ENCODE measurements at regions not wholly inside any gene's neighbourhood (a gene's known extent, or its start where the extent isn't known, plus 50 kb on each side); places are given as distances from the start of the nearest gene placed in this dataset.

DNA sequence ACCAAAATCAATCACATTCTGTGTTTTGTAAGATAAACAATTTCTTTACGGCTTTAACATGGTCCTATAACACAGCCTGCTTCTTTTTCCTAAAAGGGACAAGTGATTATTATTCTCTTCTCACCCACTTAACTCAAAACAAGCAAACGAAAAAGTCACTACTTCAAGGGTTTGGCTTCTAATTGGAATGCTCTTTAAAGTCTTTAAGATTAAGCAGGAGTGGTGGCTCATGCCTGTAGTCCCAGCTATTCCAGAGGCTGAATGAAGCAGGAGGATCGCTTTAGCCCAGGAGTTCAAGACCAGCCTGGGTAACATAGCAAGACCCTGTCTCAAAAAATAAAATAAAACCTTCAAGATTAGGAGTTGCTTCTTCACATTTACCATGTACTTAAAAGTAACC, 66.6 kb upstream of the CNEP1R1 start:
- H3K4me2 ChIP-seq (ENCODE audit: insufficient read depth, insufficient read length, low read length) = no peak overlapping the region
- no peak overlapping the region for H2BK12ac ChIP-seq (ENCODE audit: insufficient read length, low read depth, low read length)
- Mint-ChIP-seq H3K9me3 (no peaks in the 10 kb centered on the region), H3K4me1 (peaks cover 4 to 7% of the 10 kb centered on the region in 2 experiments), H3K27me3 (ENCODE audit: low read depth) (peaks cover 3% of the 10 kb centered on the region; the same call in 1 of the 2 replicates), H3K4me3 (no peak overlapping the region), H3K27ac (no peak overlapping the region), H3K36me3 (ENCODE audit: insufficient read depth in 1 of 3, low read depth in 3 of 3) (no peaks in the 10 kb centered on the region)
- no peaks in the 10 kb centered on the region for H3K79me1 ChIP-seq (ENCODE audit: insufficient read depth, low read depth, low read length, poor library complexity, severe bottlenecking)
- no peak overlapping the region for H2BK15ac ChIP-seq (ENCODE audit: low read depth, low read length)
- H2AFZ ChIP-seq (ENCODE audit: low read length) = no peak overlapping the region
- H3K4ac ChIP-seq (ENCODE audit: low read depth, low read length) = no peak overlapping the region
- no peak for TF ChIP-seq CTCF (conservative IDR thresholded peaks at IDR 0.05)
- H2BK5ac ChIP-seq (ENCODE audit: insufficient read length, low read length) = no peak overlapping the region
- H3K27me3 ChIP-seq (ENCODE audit: insufficient read depth, low read length) = no peaks in the 10 kb centered on the region
- no peak overlapping the region for H3K56ac ChIP-seq (ENCODE audit: insufficient read length, low read depth, low read length)
- DNase-seq = no peak
- no peak overlapping the region for H3K18ac ChIP-seq (ENCODE audit: insufficient read length, low read depth, low read length)
- H3K9ac ChIP-seq (ENCODE audit: extremely low read depth, insufficient read length, low read length) = no peak overlapping the region
- H3K79me2 ChIP-seq (ENCODE audit: insufficient read depth, low read length) = no peaks in the 10 kb centered on the region
- no CpG with 5 or more reads among the region's 3 CpGs for WGBS (ENCODE audit: extremely low coverage, insufficient read length, low lambda C conversion rate)
- no peak overlapping the region for H4K5ac ChIP-seq (ENCODE audit: insufficient read length, low read depth, low read length)
- H3K23me2 ChIP-seq (ENCODE audit: insufficient read length, low read depth, low read length, poor library complexity, severe bottlenecking) = no peaks in the 10 kb centered on the region
- H3K23ac ChIP-seq (ENCODE audit: insufficient read length, low read depth, low read length) = no peak overlapping the region
- H2AK5ac ChIP-seq (ENCODE audit: insufficient read length, low read length) = no peak overlapping the region
- H3K27ac ChIP-seq (ENCODE audit: insufficient read length, low read depth, low read length) = no peak overlapping the region
- no peaks in the 10 kb centered on the region for H4K20me1 ChIP-seq (ENCODE audit: control insufficient read depth, insufficient read depth, insufficient read length)
- no peak overlapping the region for H3T11ph ChIP-seq (ENCODE audit: low read length)
- no peak overlapping the region for H4K8ac ChIP-seq (replicated peaks; ENCODE audit: insufficient read length, low read depth, low read length)
- no peak overlapping the region for H2BK120ac ChIP-seq (ENCODE audit: low read depth, low read length, poor library complexity, severe bottlenecking)
- no peaks in the 10 kb centered on the region for H3K9me3 ChIP-seq (ENCODE audit: control insufficient read depth, low read depth, low read length)
- no peak overlapping the region for H2BK20ac ChIP-seq (ENCODE audit: low read depth, low read length, poor library complexity, severe bottlenecking)
- no peak overlapping the region for H4K91ac ChIP-seq (ENCODE audit: insufficient read length, low read depth, low read length)
- H3K14ac ChIP-seq (ENCODE audit: insufficient read depth, low read length) = no peak overlapping the region
- no peaks in the 10 kb centered on the region for H3K4me1 ChIP-seq (ENCODE audit: insufficient read depth, low read length)

Measured in H9 (cell line).